Lung (tissue), 11 donors: ENCODE measurements at regions not wholly inside any gene's neighbourhood (a gene's known extent, or its start where the extent isn't known, plus 50 kb on each side); places are given as distances from the start of the nearest gene placed in this dataset.

Source experiments
- ATAC-seq: fragments of 200-7000 bp; cut with Tn5 transposase; one replicate; pipeline ENCODE4 v1.9.1; 2020; ENCODE audit warnings: moderate number of reproducible peaks; ENCODE audit not compliant: insufficient read depth, low FRiP score
- DNase-seq, 3 donors: peaks; one replicate each; pipeline ENCODE4 v3.0.0-alpha.2; 2013 to 2017
- H3K27ac ChIP-seq, 2 donors: one replicate each; pipeline ENCODE4 v1.5.1; 2013; ENCODE audit warnings: mild to moderate bottlenecking in 2 of 2, moderate library complexity in 2 of 2, control low read depth in 1 of 2, inconsistent platforms in 1 of 2, low read depth in 1 of 2, low read length in 1 of 2
- H3K27me3 ChIP-seq, 3 donors: one replicate each; pipeline ENCODE4 v1.5.1; 2013; ENCODE audit warnings: low read length in 2 of 3; ENCODE audit not compliant: control insufficient read depth in 3 of 3, insufficient read depth in 3 of 3
- H3K36me3 ChIP-seq, 4 donors: one replicate each; pipeline ENCODE4 v1.5.1; 2013; ENCODE audit warnings: low read length in 4 of 4, mild to moderate bottlenecking in 1 of 4, moderate library complexity in 1 of 4; ENCODE audit not compliant: control insufficient read depth in 4 of 4, insufficient read depth in 4 of 4
- H3K4me1 ChIP-seq, 5 donors: one replicate each; pipeline ENCODE4 v1.5.1; 2013; ENCODE audit warnings: low read length in 5 of 5, mild to moderate bottlenecking in 2 of 5, moderate library complexity in 1 of 5; ENCODE audit not compliant: control insufficient read depth in 5 of 5, insufficient read depth in 5 of 5
- H3K4me3 ChIP-seq: one replicate; pipeline ENCODE4 v1.5.1; 2013; ENCODE audit warnings: mild to moderate bottlenecking, control low read depth, moderate library complexity
- H3K9ac ChIP-seq, 2 donors: one replicate each; pipeline ENCODE4 v1.5.1; 2013; ENCODE audit warnings: low read length in 2 of 2, control low read depth in 1 of 2; ENCODE audit not compliant: insufficient read depth in 1 of 2
- H3K9me3 ChIP-seq, 4 donors: one replicate each; pipeline ENCODE4 v1.5.1; 2013; ENCODE audit warnings: low read length in 3 of 4, mild to moderate bottlenecking in 1 of 4, moderate library complexity in 1 of 4; ENCODE audit not compliant: control insufficient read depth in 4 of 4, insufficient read depth in 3 of 4
- CTCF ChIP-seq: IDR thresholded peaks from 2 replicates; pipeline ENCODE4 v1.5.1; 2012; ENCODE audit warnings: mild to moderate bottlenecking; ENCODE audit errors: control extremely low read depth, extremely low read depth
- WGBS, 2 donors: extraction: QIAGEN DNeasy Blood & Tissue Kit; methylation state at CpG; one replicate each; pipeline ENCODE4 v1.1.7; 2013; 5-methylcytosine and 5-hydroxymethylcytosine counted together
- donor health status: control.
- donor health status: control.
- donor health status: Bipolar disorder and iron deficiency.
- donor health status: healthy.
- donor health status: DM: yes; HTN: yes; CAD: no.

DNA sequence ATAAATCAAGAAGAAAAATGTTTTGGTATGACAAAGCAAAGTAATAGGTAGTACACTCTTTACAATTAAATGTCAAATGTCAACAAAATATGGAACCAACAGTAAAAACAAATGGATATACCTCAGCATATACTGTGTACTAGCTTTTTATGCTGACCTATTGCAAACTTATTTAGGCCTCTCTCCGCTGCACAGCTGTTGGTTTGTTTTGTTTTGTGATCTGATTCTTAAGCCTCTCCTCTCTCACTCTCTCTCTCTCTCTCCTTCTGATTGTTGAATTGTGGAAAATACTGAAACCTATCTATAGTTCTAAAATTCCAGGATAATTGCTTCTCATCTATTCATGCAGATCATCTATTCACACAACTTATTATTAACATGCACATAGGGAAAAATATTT, 154.9 kb upstream of the ARHGAP28 start:
- Histone ChIP-seq H3K4me3 (no peak overlapping the region), H3K9me3 (peaks cover 0 to 2% (median 0%) of the 10 kb centered on the region in 4 donors), H3K36me3 (peaks cover 0 to 4% (median 1%) of the 10 kb centered on the region in 4 donors), H3K9ac (no peak overlapping the region), H3K27ac (no peak overlapping the region), H3K27me3 (no peaks in the 10 kb centered on the region), H3K4me1 (peaks cover 0 to 11% (median 0%) of the 10 kb centered on the region in 5 donors)
- ATAC-seq: no peak
- TF ChIP-seq CTCF: no peak
- WGBS, 2 donors: 89 to 90% methylated on average over 1 of the region's 1 CpG
- peak in 2 of 3 donors; percentile 59 to 79 for DNase-seq

DNA sequence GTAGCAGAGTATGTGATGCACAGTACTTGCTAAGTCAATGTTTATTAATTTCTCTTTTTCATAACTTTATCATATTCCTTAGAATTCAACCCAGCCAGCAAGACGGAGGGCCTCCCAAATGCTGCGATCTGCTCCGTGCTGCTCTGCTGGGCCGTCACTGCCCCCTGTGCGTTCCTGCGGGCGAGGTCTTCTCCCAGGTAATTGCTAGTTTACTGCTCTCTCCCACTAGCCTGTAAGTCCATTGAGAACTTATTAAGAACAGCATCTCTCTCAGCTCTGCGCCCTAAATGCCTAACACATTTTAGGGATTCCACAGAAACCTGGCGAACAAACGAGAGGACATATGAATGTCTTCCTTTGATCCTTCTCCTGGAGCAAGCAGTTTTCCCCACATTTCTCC, 153.6 kb upstream of the ARHGAP28 start:
- H3K27me3 ChIP-seq: no peaks in the 10 kb centered on the region
- TF ChIP-seq CTCF: no peak
- H3K4me1 ChIP-seq: peaks cover 0 to 11% (median 0%) of the 10 kb centered on the region in 5 donors
- 90 to 94% methylated on average over 10 of the region's 10 CpGs for WGBS, 2 donors
- DNase-seq (no peak), ATAC-seq (no peak)
- no peak overlapping the region for H3K4me3 ChIP-seq
- no peak overlapping the region for H3K9ac ChIP-seq
- peaks cover 0 to 4% (median 1%) of the 10 kb centered on the region in 4 donors for H3K36me3 ChIP-seq
- H3K9me3 ChIP-seq: peaks cover 0 to 2% (median 0%) of the 10 kb centered on the region in 4 donors
- no peak overlapping the region for H3K27ac ChIP-seq

GRCh38 chr18:6576718-6577375, 152.7 kb upstream of the ARHGAP28 start:
- Histone ChIP-seq H3K9me3 (peaks cover 0 to 2% (median 0%) of the 10 kb centered on the region in 4 donors), H3K4me1 (peaks cover 0 to 11% (median 0%) of the 10 kb centered on the region in 5 donors), H3K4me3 (no peak overlapping the region), H3K9ac (no peak overlapping the region), H3K27ac (no peak overlapping the region), H3K36me3 (peaks cover 0 to 4% (median 0%) of the 10 kb centered on the region in 4 donors), H3K27me3 (no peaks in the 10 kb centered on the region)
- WGBS, 2 donors: 96% methylated on average over 5 of the region's 5 CpGs
- no peak for TF ChIP-seq CTCF
- ATAC-seq (no peak), DNase-seq (no peak)
